SW 1271 (cell line): ENCODE measurements at regions not wholly inside any gene's neighbourhood (a gene's known extent, or its start where the extent isn't known, plus 50 kb on each side); places are given as distances from the start of the nearest gene placed in this dataset.

ENCODE experiments used
- DNase-seq, 2 experiments: peaks; one replicate each; lab custom pipeline; 2025; lab: John Stamatoyannopoulos, UW

GRCh38 chr11:106216281-106216680 is 138.8 kb downstream of the AASDHPPT start:
- no peak for DNase-seq

- DNase-seq, result no peak
Measured at GRCh38 chr11:106217456-106217855, 140.0 kb downstream of the AASDHPPT start.

GRCh38 chr11:106218106-106218505 is 140.6 kb downstream of the AASDHPPT start:
- no peak for DNase-seq

GRCh38 chr11:106222626-106223025 is 145.2 kb downstream of the AASDHPPT start:
- DNase-seq, result no peak

- no peak for DNase-seq
Measured at GRCh38 chr11:106224172-106224571, 146.7 kb downstream of the AASDHPPT start.

GRCh38 chr11:106228996-106229395 is 151.5 kb downstream of the AASDHPPT start:
- no peak for DNase-seq

- DNase-seq, result no peak
Measured at GRCh38 chr11:106231591-106231990, 154.1 kb downstream of the AASDHPPT start.

- DNase-seq, result no peak
Measured at GRCh38 chr11:106233191-106233590, 155.7 kb downstream of the AASDHPPT start.

GRCh38 chr11:106234794-106235193 is 157.3 kb downstream of the AASDHPPT start:
- no peak for DNase-seq

- DNase-seq, result no peak
Measured at GRCh38 chr11:106236295-106236694, 158.8 kb downstream of the AASDHPPT start.

GRCh38 chr11:106238704-106239360 is 161.4 kb downstream of the AASDHPPT start:
- no peak for DNase-seq

GRCh38 chr11:106241601-106242257 is 164.3 kb downstream of the AASDHPPT start:
- no peak for DNase-seq

- no peak for DNase-seq
Measured at GRCh38 chr11:106242718-106243415, 165.4 kb downstream of the AASDHPPT start.

GRCh38 chr11:106246495-106246894 is 169.0 kb downstream of the AASDHPPT start:
- no peak for DNase-seq

GRCh38 chr11:106249617-106250239 is 172.3 kb downstream of the AASDHPPT start:
- DNase-seq, result no peak

GRCh38 chr11:106262852-106263251 is 185.4 kb downstream of the AASDHPPT start:
- no peak for DNase-seq

- no peak for DNase-seq
Measured at GRCh38 chr11:106263527-106263926, 186.1 kb downstream of the AASDHPPT start.

GRCh38 chr11:106271086-106271485 is 193.6 kb downstream of the AASDHPPT start:
- DNase-seq, result no peak

- DNase-seq, result no peak
Measured at GRCh38 chr11:106271686-106272085, 194.2 kb downstream of the AASDHPPT start.

GRCh38 chr11:106275151-106275550 is 197.7 kb downstream of the AASDHPPT start:
- DNase-seq, result no peak

GRCh38 chr11:106276126-106276525 is 198.7 kb downstream of the AASDHPPT start:
- no peak for DNase-seq

- DNase-seq, result no peak
Measured at GRCh38 chr11:106276859-106277436, 199.5 kb downstream of the AASDHPPT start.
